Vagina (tissue), 2 donors: ENCODE measurements at regions not wholly inside any gene's neighbourhood (a gene's known extent, or its start where the extent isn't known, plus 50 kb on each side); places are given as distances from the start of the nearest gene placed in this dataset.

Experiments
- POLR2AphosphoS5 ChIP-seq, 2 donors: sonication (generic); formaldehyde crosslinking; IDR thresholded peaks; one replicate each; pipeline ENCODE4 v1.9.0; 2017; ENCODE audit warnings: antibody characterized with exemption in 2 of 2, mild to moderate bottlenecking in 2 of 2, low read depth in 1 of 2; ENCODE audit not compliant: insufficient read depth in 1 of 2
- TF ChIP-seq, protein P1 (sequence below), 3 experiments: fragments of 450-650 bp in 2 of 3; fragments of 200-600 bp in 1 of 3; sonication (generic) in 1 of 3; IDR thresholded peaks; one replicate each; pipeline ENCODE4 v1.5.1; 2017 to 2019; ENCODE audit warnings: antibody characterized with exemption in 3 of 3, mild to moderate bottlenecking in 2 of 3, moderate library complexity in 2 of 3

DNA sequence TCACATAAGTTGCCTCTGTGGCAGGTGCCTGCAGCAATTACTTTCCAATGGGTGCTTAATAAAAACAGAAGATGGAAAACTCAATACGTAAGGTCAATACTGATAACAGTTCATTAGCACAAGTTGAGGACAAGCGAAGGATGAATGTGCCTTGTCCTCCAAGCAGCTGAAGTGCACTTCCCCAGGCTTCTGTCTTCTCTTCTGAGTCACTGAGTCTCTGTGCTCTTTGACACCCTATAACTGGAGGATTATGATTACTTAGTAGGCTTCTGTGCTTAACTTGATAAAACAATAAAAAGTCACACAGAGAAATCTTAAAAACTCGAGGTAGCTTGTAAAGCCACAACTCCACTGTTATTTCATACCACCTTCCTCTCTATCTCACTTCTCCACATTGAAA, 216.6 kb upstream of the ADCY2 start:
- no peak for TF ChIP-seq POLR2AphosphoS5 (IDR thresholded peaks at IDR 0.05; ENCODE audit: insufficient read depth in 1 of 2, low read depth in 1 of 2)
- TF ChIP-seq, protein P1, sequence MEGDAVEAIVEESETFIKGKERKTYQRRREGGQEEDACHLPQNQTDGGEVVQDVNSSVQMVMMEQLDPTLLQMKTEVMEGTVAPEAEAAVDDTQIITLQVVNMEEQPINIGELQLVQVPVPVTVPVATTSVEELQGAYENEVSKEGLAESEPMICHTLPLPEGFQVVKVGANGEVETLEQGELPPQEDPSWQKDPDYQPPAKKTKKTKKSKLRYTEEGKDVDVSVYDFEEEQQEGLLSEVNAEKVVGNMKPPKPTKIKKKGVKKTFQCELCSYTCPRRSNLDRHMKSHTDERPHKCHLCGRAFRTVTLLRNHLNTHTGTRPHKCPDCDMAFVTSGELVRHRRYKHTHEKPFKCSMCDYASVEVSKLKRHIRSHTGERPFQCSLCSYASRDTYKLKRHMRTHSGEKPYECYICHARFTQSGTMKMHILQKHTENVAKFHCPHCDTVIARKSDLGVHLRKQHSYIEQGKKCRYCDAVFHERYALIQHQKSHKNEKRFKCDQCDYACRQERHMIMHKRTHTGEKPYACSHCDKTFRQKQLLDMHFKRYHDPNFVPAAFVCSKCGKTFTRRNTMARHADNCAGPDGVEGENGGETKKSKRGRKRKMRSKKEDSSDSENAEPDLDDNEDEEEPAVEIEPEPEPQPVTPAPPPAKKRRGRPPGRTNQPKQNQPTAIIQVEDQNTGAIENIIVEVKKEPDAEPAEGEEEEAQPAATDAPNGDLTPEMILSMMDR (IDR thresholded peaks at IDR 0.05), result no peak
